HG03103 (cell line): ENCODE measurements at regions not wholly inside any gene's neighbourhood (a gene's known extent, or its start where the extent isn't known, plus 50 kb on each side); places are given as distances from the start of the nearest gene placed in this dataset.
"Not testable (repeated sequence)": the region's sequence is repeated elsewhere in the genome, so short reads cannot be mapped to it uniquely, and the experiment has no call there.

Experiments used
- ATAC-seq: cut with Tn5 transposase; IDR thresholded peaks from one replicate; pipeline ENCODE4 v1.9.1; 2021; ENCODE audit warnings: low read depth; ENCODE audit not compliant: unreplicated experiment

GRCh38 chr3:95310560-95310959, 1247.7 kb downstream of the NSUN3 start:
- no peak for ATAC-seq

GRCh38 chr3:95311272-95311671, 1248.4 kb downstream of the NSUN3 start:
- ATAC-seq: no peak

GRCh38 chr3:95312650-95313049, 1249.8 kb downstream of the NSUN3 start:
- no peak for ATAC-seq

GRCh38 chr3:95319921-95320494, 1257.1 kb downstream of the NSUN3 start:
- ATAC-seq: no peak

- no peak for ATAC-seq
Measured at GRCh38 chr3:95327478-95327877, 1264.6 kb downstream of the NSUN3 start.

- no peak for ATAC-seq
Measured at GRCh38 chr3:95333826-95334225, 1271.0 kb downstream of the NSUN3 start.

GRCh38 chr3:95334461-95334860, 1271.6 kb downstream of the NSUN3 start:
- no peak for ATAC-seq

- ATAC-seq: no peak
Measured at GRCh38 chr3:95335517-95335916, 1272.7 kb downstream of the NSUN3 start.

- no peak for ATAC-seq
Measured at GRCh38 chr3:95338446-95338845, 1275.6 kb downstream of the NSUN3 start.

- ATAC-seq: no peak
Measured at GRCh38 chr3:95341314-95341713, 1278.5 kb downstream of the NSUN3 start.

GRCh38 chr3:95343228-95343627, 1280.4 kb downstream of the NSUN3 start:
- ATAC-seq: no peak

GRCh38 chr3:95343767-95344166, 1280.9 kb downstream of the NSUN3 start:
- ATAC-seq: no peak

GRCh38 chr3:95347936-95348335, 1285.1 kb downstream of the NSUN3 start:
- ATAC-seq: not testable (repeated sequence)

- ATAC-seq: no peak
Measured at GRCh38 chr3:95348879-95349278, 1286.0 kb downstream of the NSUN3 start.

GRCh38 chr3:95350049-95350448, 1287.2 kb downstream of the NSUN3 start:
- ATAC-seq: no peak

- ATAC-seq: no peak
Measured at GRCh38 chr3:95351158-95351557, 1288.3 kb downstream of the NSUN3 start.

- no peak for ATAC-seq
Measured at GRCh38 chr3:95352471-95352870, 1289.6 kb downstream of the NSUN3 start.

- ATAC-seq: no peak
Measured at GRCh38 chr3:95354489-95354888, 1291.6 kb downstream of the NSUN3 start.

GRCh38 chr3:95356764-95357501, 1294.1 kb downstream of the NSUN3 start:
- ATAC-seq: no peak

GRCh38 chr3:95387242-95388021, 1324.6 kb downstream of the NSUN3 start:
- ATAC-seq: peak; percentile 51

- no peak for ATAC-seq
Measured at GRCh38 chr3:95389725-95390313, 1327.0 kb downstream of the NSUN3 start.
